GM21423 (cell line): ENCODE measurements at regions not wholly inside any gene's neighbourhood (a gene's known extent, or its start where the extent isn't known, plus 50 kb on each side); places are given as distances from the start of the nearest gene placed in this dataset.
"Not testable (repeated sequence)": the region's sequence is repeated elsewhere in the genome, so short reads cannot be mapped to it uniquely, and the experiment has no call there.

Experiments
- ATAC-seq: cut with Tn5 transposase; IDR thresholded peaks from one replicate; pipeline ENCODE4 v1.9.1; 2021; ENCODE audit warnings: mild to moderate bottlenecking, moderate library complexity; ENCODE audit not compliant: unreplicated experiment

DNA sequence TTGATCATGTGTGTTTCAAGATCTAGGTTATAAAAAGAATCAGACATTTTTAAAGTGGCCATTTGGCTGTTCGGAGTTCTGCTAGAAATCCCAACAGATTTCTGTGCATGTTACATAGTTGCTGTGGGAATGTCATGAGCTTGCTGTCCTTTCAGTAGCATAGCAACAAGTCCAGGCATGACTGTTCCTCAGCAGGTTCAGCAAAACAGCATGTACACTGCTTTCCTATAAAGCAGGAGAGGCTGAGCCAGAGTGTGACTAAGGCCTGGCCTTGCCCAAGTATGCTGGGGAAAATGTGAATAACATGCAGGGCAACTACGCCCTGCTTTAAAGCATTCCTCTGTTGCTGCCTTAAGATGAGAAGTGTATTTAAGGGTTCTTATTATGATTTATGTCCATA lies 217.1 kb upstream of the SMIM31 start:
- ATAC-seq = no peak

DNA sequence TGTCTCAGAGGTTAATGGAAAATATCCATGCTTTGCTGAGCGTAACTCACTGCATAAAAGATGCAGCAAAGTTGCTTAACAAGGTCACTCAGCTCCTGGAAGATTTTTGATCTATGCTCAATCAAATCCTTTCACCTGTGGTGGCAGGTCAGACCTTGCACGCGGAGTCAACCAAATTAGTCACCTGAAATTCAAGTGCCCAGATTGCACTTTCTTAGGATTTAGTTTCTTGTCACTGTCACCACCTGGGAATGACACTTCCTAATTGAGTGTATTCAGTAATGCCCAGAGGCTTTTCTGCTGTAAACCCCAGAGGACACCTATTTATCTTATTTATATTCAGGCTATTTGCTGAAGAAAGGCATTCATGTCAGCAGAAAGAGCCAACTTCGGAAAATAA lies 215.8 kb upstream of the SMIM31 start:
- ATAC-seq = no peak

DNA sequence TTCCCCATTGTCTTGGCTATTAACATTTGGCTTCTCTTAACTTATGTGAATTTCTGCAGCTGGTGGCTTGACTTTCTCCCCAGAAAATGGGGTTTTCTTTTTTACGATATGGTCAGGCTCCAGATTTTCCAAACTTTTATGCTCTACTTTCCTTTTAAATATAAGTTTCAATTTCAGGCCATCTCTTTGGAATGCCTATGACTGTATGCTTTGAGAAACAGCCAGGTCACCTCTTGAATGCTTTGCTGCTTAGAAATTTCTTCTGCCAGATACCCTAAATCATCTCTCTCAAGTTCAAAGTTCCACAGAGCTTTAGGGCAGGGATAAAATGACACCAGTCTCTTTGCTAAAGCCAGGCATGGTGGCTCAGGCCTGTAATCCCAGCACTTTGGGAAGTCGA lies 212.9 kb upstream of the SMIM31 start:
- no peak for ATAC-seq

DNA sequence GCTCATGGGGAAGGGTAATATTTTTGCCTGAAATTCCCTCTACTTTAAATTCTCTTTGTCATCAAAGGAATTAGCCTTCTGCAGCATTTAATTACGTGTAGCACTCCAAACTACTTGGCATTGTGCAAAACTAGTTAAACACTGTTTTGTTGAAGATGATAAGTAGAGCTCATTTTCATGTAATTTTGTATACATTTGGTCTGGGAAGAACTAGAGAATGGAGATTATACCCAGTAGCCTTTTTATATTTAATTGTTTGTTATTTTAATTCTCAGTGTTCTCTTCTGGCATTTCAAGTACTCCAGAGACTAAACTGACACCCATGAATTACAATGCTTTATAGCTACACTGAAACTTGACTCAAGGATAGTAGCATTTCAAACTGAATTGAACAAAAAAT lies 211.5 kb upstream of the SMIM31 start:
- ATAC-seq = no peak

DNA sequence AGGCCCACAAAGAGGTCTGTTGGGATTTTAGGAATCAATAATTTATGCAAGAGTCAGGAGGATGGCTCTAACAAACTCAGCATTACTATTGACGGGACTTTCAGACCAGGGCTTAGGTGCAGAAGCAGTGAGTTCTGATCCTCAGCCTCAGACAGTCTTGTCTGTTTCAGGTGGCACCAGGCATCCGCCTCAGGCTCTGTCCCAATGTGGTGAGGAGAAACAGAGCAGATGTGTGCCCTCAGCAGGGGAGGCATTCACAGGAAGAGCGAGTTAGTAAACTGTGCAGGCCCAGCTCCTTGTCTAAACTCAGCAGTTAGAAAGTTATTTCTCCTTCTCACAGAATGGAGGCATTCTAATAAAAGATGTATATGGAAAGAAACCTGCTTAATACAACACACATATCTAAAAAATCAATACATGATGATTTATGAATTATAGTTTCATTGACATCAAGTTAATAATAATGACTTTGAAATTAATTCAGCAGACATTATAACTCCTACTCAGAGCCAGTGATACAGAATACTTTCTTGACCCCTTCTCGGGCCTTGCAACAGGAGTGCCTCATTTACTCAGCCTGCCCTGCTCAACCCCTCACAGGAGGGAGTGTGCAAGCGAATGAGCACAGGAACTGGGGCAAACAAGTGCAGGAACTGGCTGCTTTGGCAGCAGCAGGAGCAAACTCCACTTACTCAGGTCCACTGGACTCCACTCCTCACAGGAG lies 202.8 kb upstream of the SMIM31 start:
- no peak for ATAC-seq

DNA sequence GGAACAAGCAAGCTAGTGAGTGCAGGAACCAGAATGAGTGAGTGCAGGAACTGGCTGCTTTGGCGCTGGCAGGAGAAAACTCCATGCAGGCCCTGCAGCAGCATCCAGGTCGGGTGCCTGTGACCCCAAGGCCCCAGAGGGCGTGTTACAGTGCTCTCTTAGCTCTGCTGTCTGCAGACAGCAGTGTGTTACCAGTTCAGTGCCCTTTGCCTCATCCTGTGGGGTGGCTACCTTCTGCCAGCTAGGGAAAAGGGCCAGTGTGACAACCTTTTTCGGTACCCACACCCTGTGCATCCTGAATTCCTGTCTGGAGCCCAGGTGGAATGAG lies 202.3 kb upstream of the SMIM31 start:
- no peak for ATAC-seq

DNA sequence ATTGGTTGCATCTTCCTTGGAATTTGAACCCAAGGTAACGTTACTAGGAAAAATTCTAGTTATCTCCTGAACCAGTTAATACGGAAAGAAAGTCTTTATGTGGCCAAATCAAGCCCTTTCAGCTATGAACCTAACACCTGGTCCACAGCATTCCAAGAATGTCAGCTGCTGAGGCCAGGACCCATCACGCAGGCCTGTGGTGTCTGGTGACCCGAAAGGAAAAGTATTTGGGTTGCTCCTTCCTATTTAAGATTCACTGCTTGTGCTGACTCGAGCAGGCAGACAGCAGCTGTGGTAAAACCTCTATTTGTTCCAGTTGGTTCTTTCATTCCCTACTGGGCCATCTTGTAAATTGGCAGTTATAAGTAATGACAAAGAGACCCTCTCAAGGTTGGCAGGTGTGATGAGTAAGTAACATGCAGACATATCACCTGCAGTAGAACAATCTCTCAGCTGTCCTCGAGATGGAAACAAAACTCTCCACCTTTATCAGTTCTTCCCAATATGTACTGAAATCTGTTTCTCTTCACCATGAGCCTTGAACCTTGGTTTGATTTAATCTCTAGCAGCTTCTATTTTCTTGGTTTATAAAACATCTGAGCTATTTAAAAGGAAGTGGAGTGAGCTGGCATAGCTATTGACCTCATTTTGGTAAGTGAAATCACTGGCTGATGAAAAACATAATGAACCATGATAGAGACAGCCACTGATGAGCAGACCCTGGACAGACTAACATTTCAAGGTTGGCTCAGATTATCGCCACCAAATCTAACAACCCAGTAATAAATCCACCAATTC lies 182.1 kb upstream of the SMIM31 start:
- ATAC-seq = no peak

DNA sequence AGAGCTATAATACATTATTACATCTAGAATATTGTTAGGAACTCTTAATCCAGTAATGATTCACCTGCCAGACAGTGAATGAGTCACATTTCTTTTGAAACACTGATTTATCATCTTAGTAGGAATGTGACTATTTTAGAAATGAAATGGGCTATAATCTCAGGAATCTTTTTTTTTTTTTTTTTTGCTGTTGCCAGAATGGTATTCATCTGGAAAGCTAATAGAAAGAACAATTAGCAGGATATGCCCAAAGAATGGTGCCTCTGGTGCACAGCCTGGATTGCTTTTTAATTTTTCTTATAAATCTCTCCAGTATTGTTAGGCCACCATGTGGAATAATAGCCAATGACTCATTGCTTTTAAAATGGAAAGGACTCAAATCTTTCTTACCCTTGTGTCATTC lies 181.1 kb upstream of the SMIM31 start:
- ATAC-seq = no peak

DNA sequence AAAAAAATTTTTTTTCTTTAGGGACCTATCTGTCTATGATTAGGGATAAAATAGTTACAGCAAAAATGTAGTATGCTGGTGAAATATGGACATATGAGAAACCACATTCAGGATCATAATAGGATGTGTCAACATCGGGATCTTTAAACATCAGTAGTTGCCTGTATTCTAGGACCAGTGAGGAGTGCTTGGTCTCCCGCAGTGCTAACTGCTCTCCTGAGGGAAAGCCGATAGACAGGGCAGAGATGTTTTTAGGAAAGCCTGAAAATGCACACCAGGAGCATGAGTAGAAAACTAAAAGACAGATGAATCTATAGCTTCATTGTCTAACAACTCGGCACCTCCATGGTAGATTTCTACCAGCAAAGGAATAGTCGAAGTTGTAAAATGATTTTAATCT lies 178.1 kb upstream of the SMIM31 start:
- ATAC-seq = no peak

DNA sequence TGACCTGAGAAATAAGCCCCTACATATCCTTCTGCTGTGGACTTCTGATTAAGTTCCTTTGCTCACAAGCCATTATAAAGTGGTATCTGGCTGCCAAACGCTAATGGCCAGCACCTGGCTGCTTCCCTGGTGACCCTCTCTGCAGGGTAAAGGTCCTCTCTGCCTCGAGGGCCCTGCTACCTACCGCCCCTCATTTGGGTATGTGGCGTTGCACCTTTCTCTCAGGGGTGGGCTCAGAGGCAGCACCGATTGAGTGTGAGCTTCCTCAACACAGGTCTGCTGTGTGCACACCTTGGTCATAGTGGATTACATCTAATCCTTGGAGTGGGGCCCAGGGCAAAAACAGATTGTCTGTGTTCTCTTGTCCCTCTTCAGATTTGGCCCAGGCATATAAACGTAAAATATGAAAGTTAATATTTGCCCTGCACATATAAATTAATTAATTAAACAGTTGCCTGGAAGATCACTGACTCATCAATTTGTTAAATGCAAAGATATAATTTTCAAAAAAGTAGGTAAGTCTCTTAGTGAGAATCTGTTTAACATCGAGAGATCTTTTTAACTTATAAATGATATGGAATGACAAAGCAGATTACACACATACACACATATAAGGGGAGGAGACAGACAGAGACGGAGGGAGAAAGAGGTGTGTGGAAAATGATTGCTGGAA lies 174.5 kb upstream of the SMIM31 start:
- no peak for ATAC-seq

DNA sequence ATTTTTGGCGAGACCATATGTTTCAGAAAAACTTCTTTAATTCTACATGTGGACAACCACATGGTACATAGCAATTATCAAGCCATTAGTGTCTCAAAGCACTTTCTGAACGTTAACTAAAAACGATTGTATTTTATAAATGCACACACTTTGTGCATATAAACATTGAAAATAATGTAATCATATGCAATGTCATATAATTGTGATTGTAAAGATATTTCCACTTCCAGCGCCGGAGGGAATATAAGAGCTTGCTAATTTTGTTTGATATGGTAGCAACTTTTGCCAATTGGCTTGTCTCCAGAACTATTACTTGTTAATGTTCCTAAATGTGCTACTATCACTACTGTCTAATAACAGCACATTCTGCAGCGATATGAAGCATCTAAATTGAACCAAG lies 162.3 kb upstream of the SMIM31 start:
- ATAC-seq = no peak

DNA sequence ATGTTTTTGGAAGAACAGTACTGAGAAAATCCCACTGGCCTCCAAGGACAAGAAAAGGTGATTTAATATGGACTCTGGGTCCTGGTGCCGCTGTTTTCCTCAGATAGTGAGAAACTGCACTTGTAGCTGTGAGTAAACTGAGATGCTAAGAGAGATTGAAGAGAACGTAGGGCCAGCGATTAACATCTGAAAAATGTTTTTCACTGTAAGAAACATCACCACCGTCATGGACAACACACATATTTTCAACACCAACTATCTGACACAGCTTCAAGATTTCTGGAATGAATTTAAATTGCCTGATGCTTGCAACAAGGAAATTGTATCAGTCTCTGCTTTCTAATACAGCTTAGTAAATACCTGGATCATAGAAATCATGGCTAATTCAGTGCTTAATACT lies 158.2 kb upstream of the SMIM31 start:
- no peak for ATAC-seq

DNA sequence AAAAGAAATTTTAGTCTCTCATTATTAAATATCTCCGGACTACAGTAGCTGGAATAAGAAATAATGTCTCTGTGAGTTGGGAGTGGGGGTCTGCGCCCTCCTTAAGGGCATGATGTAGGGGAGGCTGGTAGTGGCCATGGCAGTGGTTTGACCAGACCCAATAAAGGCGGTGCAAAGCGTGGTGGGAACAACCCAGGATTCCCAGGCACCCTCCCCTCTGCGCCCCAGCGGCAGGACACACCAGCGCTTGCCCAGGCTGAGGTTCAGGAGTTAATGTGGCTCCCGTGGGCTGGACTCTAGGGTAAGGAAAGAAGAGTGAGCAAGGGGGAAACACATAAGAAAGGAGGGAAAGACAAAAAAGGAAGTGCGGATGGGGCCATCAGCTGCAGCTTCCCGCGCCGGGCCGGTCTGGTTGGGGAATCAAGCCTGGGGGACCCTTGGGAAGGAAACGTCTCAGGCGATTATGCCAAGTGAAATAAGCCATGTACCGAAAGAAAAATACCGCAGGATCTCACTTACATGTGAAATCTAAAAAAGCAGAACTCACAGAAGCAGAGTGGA lies 157.5 kb upstream of the SMIM31 start:
- ATAC-seq = no peak

DNA sequence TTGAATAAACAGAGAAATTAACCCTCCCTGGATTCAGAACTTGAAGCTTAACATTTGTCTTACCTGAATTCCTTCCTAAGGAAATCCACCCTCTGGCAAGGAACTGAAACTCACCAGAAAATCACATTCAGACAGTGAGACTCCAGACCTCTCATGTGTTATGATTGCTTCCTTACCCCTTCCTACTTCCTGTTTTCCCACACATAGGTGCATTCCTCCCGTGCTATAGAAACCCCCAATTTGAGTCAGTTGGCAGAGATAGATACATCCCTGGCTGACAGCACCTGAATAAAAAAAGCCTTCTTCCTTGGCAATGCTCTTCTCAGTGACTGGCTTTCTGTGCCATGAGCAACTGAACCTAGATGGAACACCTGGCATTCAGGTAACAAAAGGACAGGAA lies 157.0 kb upstream of the SMIM31 start:
- ATAC-seq = no peak

DNA sequence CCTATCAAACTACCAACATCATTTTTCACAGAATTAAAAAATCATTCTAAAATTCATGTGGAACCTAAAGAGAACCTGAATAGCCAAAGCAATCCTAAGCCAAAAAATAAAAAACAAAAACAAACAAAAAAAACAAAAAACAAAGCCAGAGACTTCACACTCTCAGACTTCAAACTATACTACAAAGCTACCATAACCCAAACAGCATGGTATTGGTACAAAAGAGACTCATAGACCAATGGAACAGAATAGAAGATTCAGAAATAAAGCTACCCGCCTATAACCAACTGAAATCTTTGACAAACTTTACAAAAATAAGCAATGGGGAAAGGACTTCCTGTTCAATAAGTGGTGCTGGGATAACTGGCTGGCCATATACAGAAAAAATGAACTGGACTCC lies 152.3 kb upstream of the SMIM31 start:
- ATAC-seq = no peak

DNA sequence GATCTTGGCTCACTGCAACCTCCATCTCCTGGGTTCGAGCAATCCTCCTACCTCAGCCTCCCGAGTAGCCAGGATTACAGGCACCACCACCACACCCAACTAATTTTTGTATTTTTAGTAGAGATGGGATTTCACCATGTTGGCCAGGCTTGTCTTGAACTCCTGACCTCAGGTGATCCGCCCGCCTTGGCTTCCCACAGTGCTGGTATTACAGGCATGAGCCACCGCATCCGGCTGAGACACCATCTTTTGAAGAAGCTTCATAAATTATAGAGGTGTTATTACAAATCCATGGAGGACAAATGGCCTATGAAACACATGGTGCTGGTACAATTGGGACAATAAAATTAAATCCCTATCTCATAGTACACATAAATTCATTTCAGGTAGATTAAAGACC lies 148.1 kb upstream of the SMIM31 start:
- not testable (repeated sequence) for ATAC-seq

DNA sequence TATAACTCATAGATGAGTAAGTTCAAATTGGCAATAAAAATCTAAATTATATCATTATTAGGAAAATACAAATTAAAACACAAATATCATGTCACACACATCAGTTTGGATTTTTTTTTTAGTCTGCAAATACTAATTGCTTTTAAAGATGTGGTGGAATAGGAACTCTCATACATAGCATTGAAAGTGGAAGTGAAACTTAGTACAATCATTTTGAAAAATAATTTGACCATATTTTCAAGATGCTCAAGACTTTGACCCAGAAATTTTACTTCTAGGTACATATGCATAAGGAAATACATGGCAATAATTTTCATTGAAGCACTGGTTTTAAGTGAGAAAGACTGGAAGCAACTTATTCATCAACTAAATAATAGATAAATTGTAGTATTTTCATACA lies 147.5 kb upstream of the SMIM31 start:
- ATAC-seq = peak; percentile 96

DNA sequence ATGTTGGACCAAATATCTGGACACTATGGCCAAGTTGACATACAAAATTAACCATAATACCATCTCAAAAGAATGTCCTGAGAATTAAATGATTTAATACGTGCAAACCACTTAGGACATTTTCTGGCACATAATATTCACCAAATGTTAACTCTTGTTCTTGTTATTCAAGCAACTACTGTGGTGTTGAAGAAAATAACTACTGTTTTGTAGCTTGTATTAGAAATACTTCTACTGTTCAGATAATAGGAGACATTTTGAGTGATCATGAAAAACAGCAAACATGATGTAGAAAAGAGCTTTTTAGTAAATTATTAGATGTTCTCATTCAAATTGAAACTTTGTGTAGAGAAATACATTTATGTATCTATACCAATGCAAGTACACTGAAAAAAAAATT lies 140.7 kb upstream of the SMIM31 start:
- ATAC-seq = no peak

DNA sequence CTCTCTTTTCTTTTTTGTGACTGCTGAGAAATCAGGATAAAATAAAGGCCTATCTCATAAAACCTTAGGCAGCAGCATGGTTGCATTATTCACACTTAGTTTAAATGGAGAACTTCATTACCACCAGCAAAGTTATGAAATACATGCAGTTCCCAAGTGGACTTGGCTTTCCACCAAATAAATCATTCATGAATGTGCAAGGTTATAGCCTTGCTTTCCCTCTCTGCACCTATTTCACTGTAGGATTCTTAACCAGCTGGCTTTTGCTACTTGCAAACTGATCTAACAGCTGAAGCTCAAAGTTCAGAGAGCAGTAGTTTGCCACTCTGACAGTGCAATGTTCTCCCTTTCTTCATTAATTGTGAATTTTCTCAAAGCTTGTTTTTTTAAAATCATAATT lies 140.1 kb upstream of the SMIM31 start:
- no peak for ATAC-seq

DNA sequence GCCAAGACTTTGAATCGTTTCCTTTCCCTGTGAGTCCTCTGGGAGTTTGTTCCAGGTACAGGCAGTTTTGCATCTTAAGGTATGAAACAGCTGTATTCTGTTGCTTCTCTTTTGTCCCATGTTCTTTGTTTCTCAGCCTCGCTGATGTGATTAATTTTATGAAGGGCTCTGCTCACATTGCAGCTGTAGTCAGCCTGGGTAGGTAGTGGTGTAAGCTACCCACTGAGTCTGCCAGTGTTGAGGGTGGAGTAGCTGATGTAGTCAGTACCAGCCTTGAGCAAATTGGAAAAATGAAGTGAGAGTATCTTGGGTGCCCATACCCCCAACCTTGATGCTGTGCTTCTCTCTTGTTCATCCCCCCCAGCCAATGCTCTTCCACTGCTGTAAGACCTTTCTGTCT lies 139.6 kb upstream of the SMIM31 start:
- no peak for ATAC-seq

DNA sequence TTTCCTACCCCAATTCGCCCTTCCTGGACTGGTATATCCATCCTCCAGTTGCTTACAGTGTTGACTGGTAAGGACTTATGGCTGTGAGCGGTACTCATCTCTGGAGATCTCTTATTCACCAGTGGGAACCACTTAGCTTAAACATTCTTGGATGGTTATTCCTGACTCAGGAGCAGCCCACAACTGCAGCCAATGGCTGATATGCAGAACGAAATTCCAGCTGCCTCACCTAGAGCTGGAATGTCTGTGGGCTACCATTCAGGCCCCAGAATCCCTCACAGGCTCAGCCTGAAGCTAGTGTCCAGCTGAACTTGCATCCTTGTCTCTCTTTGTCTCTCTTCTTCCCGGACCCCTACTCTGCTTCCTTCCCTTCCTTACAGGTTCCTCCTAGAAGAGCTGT lies 138.9 kb upstream of the SMIM31 start:
- ATAC-seq = no peak

DNA sequence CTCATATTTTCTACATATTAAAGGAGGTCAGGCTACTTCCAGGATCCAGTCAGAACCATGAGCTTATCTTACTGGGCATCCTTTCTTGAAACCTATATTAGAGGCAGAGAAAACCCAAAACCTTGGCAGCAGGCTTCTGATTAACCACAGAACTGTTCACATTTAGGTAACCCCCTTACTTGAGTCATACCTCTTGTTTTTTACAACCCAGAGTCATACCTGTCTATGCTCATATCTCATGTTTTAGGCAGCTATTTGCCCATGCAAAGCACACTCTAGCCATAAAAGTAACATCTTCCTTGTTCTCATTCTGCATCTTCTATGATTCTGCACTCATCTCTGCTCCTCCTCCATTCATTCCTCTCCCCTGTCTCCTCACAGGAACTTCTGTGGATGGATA lies 138.0 kb upstream of the SMIM31 start:
- no peak for ATAC-seq
